OCI-LY3 (cell line): ENCODE measurements at regions not wholly inside any gene's neighbourhood (a gene's known extent, or its start where the extent isn't known, plus 50 kb on each side); places are given as distances from the start of the nearest gene placed in this dataset.

Source experiments
- H2AFZ ChIP-seq: fragments of 200-600, 300-600 bp; shearing (Covaris generic); 2 replicates; pipeline ENCODE4 v1.6.0; 2014; ENCODE audit warnings: antibody characterized with exemption, low read depth, low read length
- H3K27ac ChIP-seq: fragments of 200-600, 300-600 bp; sonication (generic); 2 replicates; pipeline ENCODE4 v1.5.1; 2014; ENCODE audit warnings: mild to moderate bottlenecking, low read length, moderate library complexity, mixed read lengths
- H3K27me3 ChIP-seq: fragments of 200-600, 300-600 bp; sonication (generic); 2 replicates; pipeline ENCODE4 v1.6.1; 2014; ENCODE audit warnings: low read depth, low read length, mixed read lengths
- H3K36me3 ChIP-seq: fragments of 200-600, 300-600 bp; sonication (generic); replicated peaks from 2 replicates; pipeline ENCODE3; 2014; ENCODE audit warnings: low read depth, low read length, mixed read lengths
- H3K4me1 ChIP-seq: fragments of 300-600, 200-600 bp; sonication (generic); 2 replicates; pipeline ENCODE4 v1.6.1; 2014; ENCODE audit warnings: low read length, mixed read lengths
- H3K4me2 ChIP-seq: fragments of 200-600, 300-600 bp; sonication (generic); 2 replicates; pipeline ENCODE4 v1.6.1; 2014; ENCODE audit warnings: low read length, mixed read lengths
- H3K4me3 ChIP-seq: fragments of 300-600, 200-600 bp; sonication (generic); 2 replicates; pipeline ENCODE4 v1.5.1; 2014; ENCODE audit warnings: antibody characterized with exemption, mild to moderate bottlenecking, low read length, moderate library complexity
- H3K79me2 ChIP-seq: fragments of 300-600, 200-600 bp; shearing (Covaris generic); 2 replicates; pipeline ENCODE4 v1.6.1; 2014; ENCODE audit warnings: mild to moderate bottlenecking, low read length, mixed read lengths
- H3K9ac ChIP-seq: fragments of 300-600, 200-600 bp; shearing (Covaris generic); 2 replicates; pipeline ENCODE4 v1.6.0; 2014; ENCODE audit warnings: mild to moderate bottlenecking, low read length, moderate library complexity
- H3K9me3 ChIP-seq: fragments of 200-600, 300-600 bp; shearing (Covaris generic); 2 replicates; pipeline ENCODE4 v1.6.1; 2014; ENCODE audit warnings: low read length, mixed read lengths; ENCODE audit not compliant: insufficient read depth
- H4K20me1 ChIP-seq: fragments of 200-600, 300-600 bp; sonication (generic); 2 replicates; pipeline ENCODE4 v1.6.1; 2016; ENCODE audit warnings: low read length, mixed read lengths; ENCODE audit not compliant: insufficient read depth
- EZH2phosphoT487 ChIP-seq: fragments of 200-600 bp; shearing (Covaris generic); IDR thresholded peaks from 2 replicates; pipeline ENCODE4 v1.6.1; 2018; ENCODE audit warnings: antibody characterized with exemption, mixed run types, low read depth
- TF ChIP-seq, protein P1 (sequence below): fragments of 200-600, 300-600 bp; sonication (generic); IDR thresholded peaks from 2 replicates; pipeline ENCODE4 v1.5.1; 2014; ENCODE audit warnings: antibody characterized with exemption, low read length, low read depth

DNA sequence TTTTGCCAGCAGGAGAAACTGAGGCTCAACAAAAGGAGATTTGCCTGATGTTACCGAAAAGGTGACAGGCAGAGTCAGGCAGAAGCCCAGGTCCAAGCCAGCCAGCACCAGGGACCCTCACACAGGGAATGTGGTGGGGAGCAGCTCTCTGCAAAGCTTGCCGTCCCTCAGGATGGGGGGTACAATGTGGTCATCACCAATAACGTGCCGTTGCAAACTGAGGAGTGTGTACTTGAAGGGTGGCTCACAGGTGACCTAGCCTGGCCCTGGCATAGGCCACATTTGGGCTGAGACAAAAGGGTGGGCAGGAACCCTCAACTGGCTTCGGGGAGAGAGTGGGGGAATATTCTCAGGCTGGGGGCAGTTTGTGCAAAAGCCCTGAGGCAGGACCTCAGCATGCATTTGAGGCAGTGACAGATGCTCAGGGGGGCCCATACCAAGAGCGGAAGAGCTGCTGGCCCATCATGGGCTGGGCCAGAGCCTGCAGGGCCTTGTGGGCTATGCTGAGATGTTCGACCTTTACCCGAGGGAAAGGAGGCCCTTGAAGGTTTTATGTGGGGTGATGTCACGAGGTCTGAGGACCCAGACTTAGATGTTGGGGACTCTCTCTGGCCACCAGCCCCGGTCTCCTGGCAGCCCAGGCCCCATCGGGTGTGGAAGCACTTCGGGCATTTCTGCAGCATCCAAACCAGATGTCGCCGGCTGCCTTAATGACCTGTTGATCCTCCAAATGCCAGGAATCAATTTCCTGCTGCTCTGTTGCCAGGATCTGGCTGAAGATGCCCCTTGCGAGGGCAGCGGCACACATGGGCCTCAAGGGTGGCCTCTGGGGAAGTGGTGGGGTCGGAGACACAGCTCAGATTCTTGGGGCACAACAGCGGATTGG, 57.4 kb upstream of the SHISAL1 start:
- Histone ChIP-seq H3K9ac (no peak overlapping the region), H3K27ac (no peak overlapping the region), H3K4me3 (no peak overlapping the region), H3K79me2 (no peaks in the 10 kb centered on the region), H4K20me1 (no peaks in the 10 kb centered on the region), H3K4me2 (no peak overlapping the region), H3K9me3 (peaks cover 3% of the 10 kb centered on the region), H3K36me3 (no peaks in the 10 kb centered on the region), H3K27me3 (peaks cover 47% of the 10 kb centered on the region), H3K4me1 (no peaks in the 10 kb centered on the region), H2AFZ (no peak overlapping the region)
- TF ChIP-seq EZH2phosphoT487: no peak
- TF ChIP-seq, protein P1, sequence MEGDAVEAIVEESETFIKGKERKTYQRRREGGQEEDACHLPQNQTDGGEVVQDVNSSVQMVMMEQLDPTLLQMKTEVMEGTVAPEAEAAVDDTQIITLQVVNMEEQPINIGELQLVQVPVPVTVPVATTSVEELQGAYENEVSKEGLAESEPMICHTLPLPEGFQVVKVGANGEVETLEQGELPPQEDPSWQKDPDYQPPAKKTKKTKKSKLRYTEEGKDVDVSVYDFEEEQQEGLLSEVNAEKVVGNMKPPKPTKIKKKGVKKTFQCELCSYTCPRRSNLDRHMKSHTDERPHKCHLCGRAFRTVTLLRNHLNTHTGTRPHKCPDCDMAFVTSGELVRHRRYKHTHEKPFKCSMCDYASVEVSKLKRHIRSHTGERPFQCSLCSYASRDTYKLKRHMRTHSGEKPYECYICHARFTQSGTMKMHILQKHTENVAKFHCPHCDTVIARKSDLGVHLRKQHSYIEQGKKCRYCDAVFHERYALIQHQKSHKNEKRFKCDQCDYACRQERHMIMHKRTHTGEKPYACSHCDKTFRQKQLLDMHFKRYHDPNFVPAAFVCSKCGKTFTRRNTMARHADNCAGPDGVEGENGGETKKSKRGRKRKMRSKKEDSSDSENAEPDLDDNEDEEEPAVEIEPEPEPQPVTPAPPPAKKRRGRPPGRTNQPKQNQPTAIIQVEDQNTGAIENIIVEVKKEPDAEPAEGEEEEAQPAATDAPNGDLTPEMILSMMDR: no peak

DNA sequence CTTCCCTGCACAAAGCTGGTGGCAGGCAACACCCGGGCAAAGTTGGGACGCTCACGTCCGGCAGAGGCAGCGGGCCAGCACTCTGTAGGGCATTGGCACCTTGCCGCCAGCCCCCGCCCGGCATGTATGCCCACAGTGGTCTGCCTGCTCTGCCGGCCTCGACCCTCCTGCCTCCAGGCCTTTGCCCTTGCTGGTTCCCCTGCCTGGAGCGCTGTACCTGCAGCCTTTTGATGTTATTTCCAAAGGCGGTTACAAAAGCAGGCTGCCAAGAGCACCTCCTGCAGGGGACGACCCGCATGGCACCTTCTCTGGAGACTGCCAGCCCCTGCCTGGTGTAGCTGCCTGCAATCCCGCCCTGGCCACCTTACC, 56.5 kb upstream of the SHISAL1 start:
- TF ChIP-seq, protein P1: 0 out of 2 replicates have a peak, but pooled peaks have one; percentile 12
- no peak for TF ChIP-seq EZH2phosphoT487
- no peak overlapping the region for H3K4me3 ChIP-seq
- no peaks in the 10 kb centered on the region for H3K36me3 ChIP-seq
- H3K79me2 ChIP-seq: no peaks in the 10 kb centered on the region
- no peaks in the 10 kb centered on the region for H3K4me1 ChIP-seq
- no peaks in the 10 kb centered on the region for H4K20me1 ChIP-seq
- no peak overlapping the region for H3K9ac ChIP-seq
- H3K4me2 ChIP-seq: no peak overlapping the region
- H3K9me3 ChIP-seq: no peaks in the 10 kb centered on the region; the same call in 1 of the 2 replicates
- no peak overlapping the region for H2AFZ ChIP-seq
- H3K27ac ChIP-seq: no peak overlapping the region
- H3K27me3 ChIP-seq: peaks cover 41% of the 10 kb centered on the region

DNA sequence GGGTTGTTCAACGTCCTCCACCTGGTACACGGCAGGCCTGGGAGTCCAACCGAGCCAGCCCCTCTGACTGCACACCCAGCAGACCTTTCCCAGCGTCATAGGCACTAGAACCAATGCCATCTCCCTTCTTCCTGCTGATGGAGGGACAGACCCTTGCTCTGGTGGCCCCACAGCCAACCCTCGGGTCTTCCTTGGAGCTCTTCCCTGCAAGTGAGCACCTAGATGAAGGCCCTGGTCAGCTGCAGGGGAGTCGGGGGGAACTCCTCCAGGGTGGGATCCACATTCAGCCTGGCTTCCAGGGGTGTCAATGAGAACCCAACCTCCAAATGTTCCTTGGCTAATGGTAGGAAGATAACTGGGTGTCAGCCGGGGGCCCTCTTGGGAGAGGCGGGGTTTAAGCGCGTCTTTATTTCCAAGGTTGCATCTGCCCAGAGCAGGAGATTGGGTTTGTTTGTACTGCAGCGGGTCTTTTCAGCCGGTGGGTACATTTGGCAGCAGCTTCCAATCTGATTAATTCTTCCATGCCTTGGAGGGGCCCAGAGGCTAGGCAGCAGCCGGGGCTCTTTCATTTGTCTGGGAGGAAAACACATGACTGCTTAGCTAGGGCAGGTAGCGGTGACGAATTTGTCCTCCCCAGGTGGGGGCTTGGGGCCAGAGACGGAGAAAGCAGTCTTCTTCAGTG, 56.0 kb upstream of the SHISAL1 start:
- Histone ChIP-seq H3K36me3 (no peaks in the 10 kb centered on the region), H3K9me3 (no peaks in the 10 kb centered on the region), H3K4me3 (no peak overlapping the region), H4K20me1 (no peaks in the 10 kb centered on the region), H3K4me2 (no peak overlapping the region), H3K4me1 (no peaks in the 10 kb centered on the region), H3K27me3 (peaks cover 36% of the 10 kb centered on the region), H3K9ac (no peak overlapping the region), H2AFZ (no peak overlapping the region), H3K27ac (no peak overlapping the region), H3K79me2 (no peaks in the 10 kb centered on the region)
- TF ChIP-seq EZH2phosphoT487: no peak
- TF ChIP-seq, protein P1: no peak
